GM18870 (cell line): ENCODE measurements at regions not wholly inside any gene's neighbourhood (a gene's known extent, or its start where the extent isn't known, plus 50 kb on each side); places are given as distances from the start of the nearest gene placed in this dataset.
"Not testable (repeated sequence)": the region's sequence is repeated elsewhere in the genome, so short reads cannot be mapped to it uniquely, and the experiment has no call there.

Experiments used
- ATAC-seq: cut with Tn5 transposase; IDR thresholded peaks from one replicate; pipeline ENCODE4 v1.9.1; 2021; ENCODE audit warnings: moderate library complexity; ENCODE audit not compliant: unreplicated experiment

DNA sequence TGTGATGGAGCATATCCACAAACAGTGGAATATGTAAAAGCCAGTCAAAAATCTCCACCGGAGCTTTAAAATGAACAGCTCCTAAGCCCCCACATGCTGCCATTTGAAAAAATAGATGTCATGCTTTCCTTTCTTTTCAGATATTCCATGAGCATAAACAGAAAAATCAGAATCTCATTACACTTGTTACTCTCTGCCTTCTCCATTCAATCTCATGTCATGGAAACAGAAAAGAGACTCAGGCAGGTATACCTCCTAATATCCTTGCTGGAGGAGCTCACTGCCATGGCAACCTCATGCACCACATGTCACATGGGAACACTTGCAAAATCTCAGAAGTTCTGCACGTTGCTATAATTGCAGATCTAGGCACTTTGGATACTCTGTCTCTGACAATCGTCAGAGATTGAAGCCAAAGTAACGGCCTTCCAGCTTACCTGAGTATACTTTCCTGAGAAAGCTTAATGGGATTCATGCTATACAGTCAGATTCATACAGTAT is 317.0 kb upstream of the ADAMTS9 start:
- no peak for ATAC-seq

DNA sequence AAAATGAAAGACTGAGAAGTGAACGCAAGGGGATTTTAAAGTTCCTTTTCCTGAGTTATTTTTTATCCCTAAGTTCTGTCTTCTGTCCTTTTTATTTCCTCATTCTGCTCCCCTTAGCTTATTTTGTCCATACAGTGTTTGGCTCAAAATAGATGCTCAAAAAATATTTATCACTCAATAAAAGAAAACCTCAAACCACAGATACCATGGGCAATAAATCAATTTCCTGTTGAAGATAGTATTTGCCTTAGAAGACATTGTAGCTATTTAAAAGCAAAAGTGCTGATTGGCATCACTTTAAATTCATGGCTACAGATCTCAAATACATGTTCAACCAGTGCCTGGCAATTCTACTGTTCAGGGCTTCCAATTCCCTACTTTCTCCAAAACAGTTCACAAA is 316.5 kb upstream of the ADAMTS9 start:
- no peak for ATAC-seq

- not testable (repeated sequence) for ATAC-seq
Measured at GRCh38 chr3:65001119-65001518, 313.3 kb upstream of the ADAMTS9 start.

DNA sequence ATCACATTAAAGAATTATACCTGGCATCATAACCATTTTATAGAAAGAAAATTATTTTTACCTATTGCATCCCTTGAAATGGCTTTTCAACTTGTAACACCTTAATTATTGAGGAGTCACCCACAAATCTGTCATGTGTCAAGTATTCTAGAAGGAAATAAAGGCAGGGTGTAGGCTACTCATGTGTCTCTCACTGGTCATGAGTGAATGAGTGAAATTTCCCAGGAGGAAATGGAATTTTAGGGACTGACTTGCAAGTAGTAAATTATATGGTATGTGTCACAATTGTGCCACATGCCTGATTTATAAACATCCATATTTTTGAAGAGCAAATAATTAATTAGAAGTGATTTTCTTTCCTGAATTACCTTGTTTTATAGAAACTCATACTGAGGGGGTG is 310.5 kb upstream of the ADAMTS9 start:
- no peak for ATAC-seq

- no peak for ATAC-seq
Measured at GRCh38 chr3:64995857-64996551, 308.2 kb upstream of the ADAMTS9 start.

DNA sequence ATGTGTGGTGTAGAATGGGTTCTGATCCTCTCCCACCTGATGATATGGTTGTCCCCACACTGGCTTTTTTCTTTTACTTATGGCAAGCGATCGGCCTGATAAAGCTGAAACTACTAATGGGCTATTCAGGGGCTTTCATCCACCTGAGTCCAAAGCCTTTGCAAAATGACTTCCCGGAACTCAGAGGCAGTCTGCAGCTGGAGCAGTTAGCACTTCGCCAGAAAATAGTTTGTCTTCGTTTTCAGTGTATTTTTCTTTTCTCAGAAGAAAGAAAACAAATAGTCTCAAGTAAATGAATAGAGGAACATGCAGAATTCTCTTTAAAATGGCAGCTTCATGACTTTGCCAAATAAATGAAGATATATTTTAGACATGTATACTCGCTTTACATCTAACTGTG is 306.0 kb upstream of the ADAMTS9 start:
- ATAC-seq = no peak

DNA sequence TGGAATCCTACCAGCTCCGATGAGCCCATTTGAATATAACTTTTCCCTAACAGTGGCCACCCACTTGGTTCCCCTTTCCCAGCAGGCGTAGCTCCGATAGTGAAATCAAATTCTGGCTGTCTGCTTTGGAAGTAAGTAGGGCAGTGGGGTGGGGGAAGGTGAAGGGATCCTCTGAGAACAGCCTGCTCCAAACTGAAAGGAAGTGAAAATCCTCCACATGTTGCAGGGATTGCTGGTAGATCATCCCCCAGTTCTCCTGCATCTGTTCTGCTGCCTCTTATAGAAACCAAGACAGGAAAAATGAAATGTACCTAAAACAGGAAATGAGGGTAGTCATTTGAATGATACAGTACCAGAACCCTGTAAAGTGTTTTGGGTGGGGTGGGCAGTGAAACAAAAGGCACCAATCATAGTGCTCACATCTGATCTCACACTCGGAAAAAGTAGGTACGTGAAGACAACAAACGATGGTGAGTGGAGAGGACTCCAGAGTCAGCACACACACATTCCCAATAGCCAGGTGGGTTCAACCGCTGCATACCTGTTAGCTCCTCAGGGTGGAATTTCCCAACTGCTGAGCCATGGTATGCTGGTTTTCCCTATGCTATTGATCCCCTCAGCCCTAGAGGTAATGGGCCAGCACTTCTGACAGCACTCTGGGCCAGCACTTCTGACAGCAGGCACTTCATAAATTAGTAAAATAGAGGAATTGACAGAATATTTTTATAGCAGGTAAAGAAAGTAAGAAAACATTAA is 304.9 kb upstream of the ADAMTS9 start:
- ATAC-seq = no peak

DNA sequence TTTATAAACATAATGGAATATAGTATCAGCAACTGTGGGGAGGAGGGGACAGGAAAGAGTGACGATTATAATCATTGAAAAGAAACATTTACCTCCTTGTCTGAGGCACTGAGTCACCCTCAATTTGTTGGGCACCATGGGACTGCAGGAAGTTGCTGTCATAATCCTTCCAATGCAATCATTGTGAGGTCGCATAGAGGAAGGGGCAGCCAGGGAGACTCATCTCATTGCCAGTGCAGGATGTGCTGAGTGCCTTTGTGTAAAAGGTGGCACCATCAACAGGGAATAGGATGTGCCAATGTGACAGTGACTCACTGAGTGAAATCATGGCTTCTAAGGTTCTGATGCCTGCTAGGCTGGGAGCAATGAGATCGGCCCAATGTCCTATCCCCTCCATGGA is 300.4 kb upstream of the ADAMTS9 start:
- no peak for ATAC-seq

DNA sequence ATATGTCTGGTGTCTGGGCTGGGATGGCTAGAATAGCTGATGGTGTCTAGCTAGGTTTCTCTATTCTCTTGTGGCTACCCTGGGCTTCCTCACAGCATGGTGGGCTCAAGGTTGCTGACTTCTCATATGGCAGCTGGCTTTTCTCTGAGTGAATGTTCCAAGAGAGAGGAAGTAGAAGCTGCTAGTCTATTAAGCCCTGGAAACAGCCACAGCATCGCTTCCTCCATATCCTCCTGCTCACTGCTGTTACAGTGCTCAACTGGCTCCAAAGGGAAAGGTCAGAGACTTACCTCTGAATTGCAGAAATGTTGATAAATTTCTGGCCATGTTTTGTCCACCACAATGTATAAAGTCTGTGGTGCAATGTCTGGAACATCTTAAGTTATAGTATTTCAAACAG is 299.9 kb upstream of the ADAMTS9 start:
- ATAC-seq = no peak

GRCh38 chr3:64985072-64985471 is 297.3 kb upstream of the ADAMTS9 start:
- no peak for ATAC-seq

- ATAC-seq = no peak
Measured at GRCh38 chr3:64983583-64984359, 296.0 kb upstream of the ADAMTS9 start.

DNA sequence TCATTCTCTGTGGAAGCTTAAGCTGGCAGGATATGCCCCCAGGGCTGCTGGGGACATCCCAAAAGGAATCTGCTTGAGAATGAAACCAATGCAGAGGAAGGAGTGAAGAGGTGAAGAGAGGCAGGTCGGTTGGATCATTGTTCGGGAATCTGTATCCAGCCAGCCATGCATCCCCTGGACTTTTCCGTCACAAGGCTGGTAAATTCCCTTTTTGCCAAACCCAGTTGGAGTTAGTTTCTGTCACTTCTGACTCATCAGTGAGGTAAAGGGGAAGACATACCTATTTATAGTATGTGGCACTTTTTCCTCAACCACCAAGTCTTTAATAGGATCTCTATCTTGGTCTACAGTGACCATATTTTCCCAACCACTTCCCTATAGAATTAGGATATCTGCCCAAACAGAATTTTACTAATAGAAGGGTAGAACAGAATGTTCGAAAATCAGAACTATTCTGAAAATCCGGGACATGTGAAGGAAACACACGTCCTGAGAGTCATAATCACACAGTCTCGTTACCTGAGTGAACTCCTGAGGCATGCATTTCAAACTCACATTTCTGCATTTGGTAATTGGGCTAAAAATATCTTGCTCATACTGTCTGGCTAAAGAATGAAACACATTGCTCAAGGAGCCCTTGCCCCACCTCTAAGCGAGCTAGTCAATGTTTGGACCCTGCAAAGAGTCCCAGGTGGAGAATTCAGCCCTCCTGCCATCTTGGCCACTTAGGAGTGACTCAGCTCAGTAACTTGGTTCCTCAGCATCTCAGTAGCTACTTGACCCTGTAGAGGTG is 289.7 kb upstream of the ADAMTS9 start:
- no peak for ATAC-seq

DNA sequence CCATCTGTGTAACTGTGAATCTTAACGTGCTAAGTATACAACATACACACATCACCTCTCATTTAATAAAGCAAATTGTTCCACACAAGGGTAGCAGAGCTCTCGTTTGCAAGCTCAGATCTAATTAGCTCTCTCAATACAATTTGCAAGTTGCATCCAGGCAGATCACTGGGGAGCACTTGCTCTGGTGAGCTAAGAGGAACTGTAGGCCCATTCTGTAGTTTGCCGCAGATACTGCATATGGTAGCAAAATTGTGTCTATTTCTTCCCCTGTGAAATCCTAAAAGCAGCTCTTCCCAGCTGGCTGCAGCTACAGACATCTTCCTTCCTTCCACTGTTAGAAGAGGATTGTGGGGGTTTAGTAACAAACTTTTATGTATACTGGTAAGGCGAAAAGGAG is 288.7 kb upstream of the ADAMTS9 start:
- ATAC-seq = no peak

GRCh38 chr3:64975147-64975546 is 287.3 kb upstream of the ADAMTS9 start:
- no peak for ATAC-seq

DNA sequence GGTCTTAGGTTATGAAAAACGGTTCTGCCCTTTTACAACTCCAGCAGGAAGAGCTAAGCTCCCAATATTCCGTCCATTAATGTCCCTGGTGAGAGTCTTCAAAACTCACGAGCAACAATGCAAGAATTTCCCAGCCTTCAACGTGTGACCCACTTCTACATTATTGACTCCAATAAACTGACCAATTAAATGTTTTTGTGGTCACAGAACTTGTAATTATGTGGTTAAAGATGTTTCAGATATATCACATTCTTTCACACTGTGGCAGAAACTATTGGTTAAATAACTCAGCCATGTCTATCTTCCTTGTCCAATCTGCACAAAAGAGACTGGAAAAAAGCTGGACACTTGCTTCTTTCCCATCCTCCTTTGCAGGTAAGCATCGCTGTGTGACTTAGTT is 286.6 kb upstream of the ADAMTS9 start:
- ATAC-seq = no peak

DNA sequence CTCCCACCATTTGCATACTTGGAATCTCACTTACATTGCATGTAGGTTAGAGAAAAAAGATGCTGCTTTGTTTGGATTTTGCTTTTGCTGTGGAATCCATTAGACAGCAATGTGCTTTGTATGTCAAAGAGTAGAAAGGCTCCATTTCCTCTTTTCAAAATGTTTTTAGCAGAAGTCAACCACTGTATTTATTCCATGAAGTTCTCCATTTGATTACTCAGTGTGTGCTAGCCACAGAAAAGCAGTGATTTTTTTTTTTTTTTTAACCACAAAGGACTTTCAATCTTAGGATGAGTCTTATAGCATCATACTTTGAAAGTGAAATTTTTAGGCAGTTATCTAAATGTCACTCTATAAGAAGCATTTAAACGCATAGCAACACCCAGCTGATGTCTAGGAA is 285.0 kb upstream of the ADAMTS9 start:
- ATAC-seq = peak; percentile 66

GRCh38 chr3:64971602-64972001 is 283.8 kb upstream of the ADAMTS9 start:
- ATAC-seq = no peak

DNA sequence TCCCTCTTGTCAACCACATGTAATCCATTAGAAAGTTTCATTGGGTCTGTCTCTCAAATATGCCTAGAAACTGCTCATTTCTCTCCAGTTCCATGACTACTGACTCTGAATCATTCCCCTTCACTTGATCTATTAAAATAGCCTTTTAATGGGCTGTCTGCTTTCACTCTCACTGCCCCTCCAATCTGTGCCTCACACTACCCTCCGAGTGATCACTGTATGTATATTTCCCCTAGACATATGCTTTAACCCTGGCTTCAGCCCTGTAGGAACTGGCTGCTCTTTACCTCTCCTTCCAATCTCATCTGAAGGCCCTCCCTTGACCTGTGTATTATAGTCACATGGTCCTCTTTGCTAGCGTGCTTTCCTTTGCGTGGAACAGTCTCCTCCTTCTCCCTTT is 282.8 kb upstream of the ADAMTS9 start:
- ATAC-seq = no peak

DNA sequence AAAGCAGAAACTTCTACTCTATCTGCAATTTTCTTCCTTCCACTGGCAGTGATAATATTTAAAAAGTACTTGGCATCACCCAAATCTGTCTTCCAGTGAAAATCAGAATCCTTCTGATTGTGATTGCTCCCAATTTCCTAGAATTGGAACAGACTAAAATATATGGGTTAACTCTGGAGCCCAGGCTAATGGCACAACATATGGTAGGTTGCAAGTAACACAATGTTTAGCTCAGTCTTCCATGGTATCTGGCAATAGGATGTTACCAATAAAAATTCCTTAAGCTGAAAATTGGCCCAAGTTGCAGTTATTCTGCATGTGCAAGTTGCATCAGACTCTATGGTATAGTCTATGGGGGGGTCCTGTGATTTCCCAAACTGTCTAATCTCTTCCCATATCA is 273.5 kb upstream of the ADAMTS9 start:
- no peak for ATAC-seq

GRCh38 chr3:64958199-64958843 is 270.5 kb upstream of the ADAMTS9 start:
- no peak for ATAC-seq
